ENCODE measurements at regions not wholly inside any gene's neighbourhood (a gene's known extent, or its start where the extent isn't known, plus 50 kb on each side); places are given as distances from the start of the nearest gene placed in this dataset.

- in situ Hi-C loops (cut with HindIII; ENCODE audit: low sequenced_read_pairs): no loop called here
- no peak overlapping the region for H3K4me3 ChIP-seq (ENCODE audit: low read depth, low read length)
- no peak for TF ChIP-seq CTCF (IDR thresholded peaks at IDR 0.05; ENCODE audit: low read depth, low read length)
- DNase-seq (ENCODE audit: low read depth, low spot score): no peak
These were observed 578.6 kb upstream of the CHAC2 start for GRCh38 chr2:53188851-53189510.

- TF ChIP-seq CTCF (IDR thresholded peaks at IDR 0.05; ENCODE audit: low read depth, low read length): no peak
- H3K4me3 ChIP-seq (ENCODE audit: low read depth, low read length): no peak overlapping the region
- in situ Hi-C loops (cut with HindIII; ENCODE audit: low sequenced_read_pairs): no loop called here
- no peak for DNase-seq (ENCODE audit: low read depth, low spot score)
These were observed 584.0 kb upstream of the CHAC2 start for GRCh38 chr2:53183581-53183980.

- TF ChIP-seq CTCF (IDR thresholded peaks at IDR 0.05; ENCODE audit: low read depth, low read length): no peak
- H3K4me3 ChIP-seq (ENCODE audit: low read depth, low read length): no peak overlapping the region
- no peak for DNase-seq (ENCODE audit: low read depth, low spot score)
- in situ Hi-C loops (cut with HindIII; ENCODE audit: low sequenced_read_pairs): no loop called here
These were observed 585.0 kb upstream of the CHAC2 start for GRCh38 chr2:53182601-53183000.

- no peak for TF ChIP-seq CTCF (IDR thresholded peaks at IDR 0.05; ENCODE audit: low read depth, low read length)
- no peak overlapping the region for H3K4me3 ChIP-seq (ENCODE audit: low read depth, low read length)
- no peak for DNase-seq (ENCODE audit: low read depth, low spot score)
- in situ Hi-C loops (cut with HindIII; ENCODE audit: low sequenced_read_pairs): no loop called here
These were observed 585.8 kb upstream of the CHAC2 start for GRCh38 chr2:53181759-53182158.

- H3K4me3 ChIP-seq (ENCODE audit: low read depth, low read length): no peak overlapping the region
- no peak for DNase-seq (ENCODE audit: low read depth, low spot score)
- in situ Hi-C loops (cut with HindIII; ENCODE audit: low sequenced_read_pairs): no loop called here
- no peak for TF ChIP-seq CTCF (IDR thresholded peaks at IDR 0.05; ENCODE audit: low read depth, low read length)
These were observed 590.3 kb upstream of the CHAC2 start for GRCh38 chr2:53177327-53177726.

- in situ Hi-C loops (cut with HindIII; ENCODE audit: low sequenced_read_pairs): no loop called here
- H3K4me3 ChIP-seq (ENCODE audit: low read depth, low read length): no peak overlapping the region
- TF ChIP-seq CTCF (IDR thresholded peaks at IDR 0.05; ENCODE audit: low read depth, low read length): no peak
- no peak for DNase-seq (ENCODE audit: low read depth, low spot score)
These were observed 593.1 kb upstream of the CHAC2 start for GRCh38 chr2:53174539-53174938.
